Stimulated activated CD8-positive, alpha-beta memory T cell treated with anti-CD3 and anti-CD28 coated beads, Interleukin-7, amount 100 ng/mL, for 1 hour (primary cell): ENCODE measurements at regions not wholly inside any gene's neighbourhood (a gene's known extent, or its start where the extent isn't known, plus 50 kb on each side); places are given as distances from the start of the nearest gene placed in this dataset.

ENCODE experiments used
- DNase-seq, 2 donors: peaks; one replicate each; pipeline ENCODE4 v3.0.0-alpha.2; 2020; ENCODE audit warnings: low read depth in 2 of 2

GRCh38 chr14:61941421-61942150 is 179.4 kb downstream of the SNAPC1 start:
- no peak for DNase-seq

GRCh38 chr14:61948376-61948775 is 186.2 kb downstream of the SNAPC1 start:
- DNase-seq: no peak

GRCh38 chr14:61950340-61950739 is 188.1 kb downstream of the SNAPC1 start:
- DNase-seq: no peak

GRCh38 chr14:61953602-61954001 is 191.4 kb downstream of the SNAPC1 start:
- DNase-seq: no peak

- no peak for DNase-seq
Measured at GRCh38 chr14:61954306-61954705, 192.1 kb downstream of the SNAPC1 start.

GRCh38 chr14:61956517-61956916 is 194.3 kb downstream of the SNAPC1 start:
- DNase-seq: no peak

GRCh38 chr14:61959348-61959747 is 197.1 kb downstream of the SNAPC1 start:
- DNase-seq: no peak

GRCh38 chr14:61961369-61961768 is 199.1 kb downstream of the SNAPC1 start:
- no peak for DNase-seq

- DNase-seq: no peak
Measured at GRCh38 chr14:61963926-61964325, 201.7 kb downstream of the SNAPC1 start.

- no peak for DNase-seq
Measured at GRCh38 chr14:61965030-61965745, 203.0 kb downstream of the SNAPC1 start.

GRCh38 chr14:61968207-61968606 is 206.0 kb downstream of the SNAPC1 start:
- DNase-seq: no peak

- DNase-seq: no peak
Measured at GRCh38 chr14:61972711-61973110, 210.5 kb downstream of the SNAPC1 start.

GRCh38 chr14:61973981-61974380 is 211.8 kb downstream of the SNAPC1 start:
- DNase-seq: no peak

- no peak for DNase-seq
Measured at GRCh38 chr14:61977217-61977616, 215.0 kb downstream of the SNAPC1 start.

GRCh38 chr14:61988240-61988639 is 226.0 kb downstream of the SNAPC1 start:
- no peak for DNase-seq

- DNase-seq: no peak
Measured at GRCh38 chr14:61992139-61992538, 229.9 kb downstream of the SNAPC1 start.

- DNase-seq: no peak
Measured at GRCh38 chr14:61992926-61993325, 230.7 kb downstream of the SNAPC1 start.

GRCh38 chr14:61994589-61994988 is 232.4 kb downstream of the SNAPC1 start:
- no peak for DNase-seq

- DNase-seq: no peak
Measured at GRCh38 chr14:61996753-61997152, 234.5 kb downstream of the SNAPC1 start.

- no peak for DNase-seq
Measured at GRCh38 chr14:61997161-61997560, 234.9 kb downstream of the SNAPC1 start.

GRCh38 chr14:62001963-62002362 is 239.7 kb downstream of the SNAPC1 start:
- no peak for DNase-seq

GRCh38 chr14:62002642-62003041 is 240.4 kb downstream of the SNAPC1 start:
- no peak for DNase-seq

GRCh38 chr14:62003701-62004100 is 241.5 kb downstream of the SNAPC1 start:
- no peak for DNase-seq
